ENCODE measurements at regions not wholly inside any gene's neighbourhood (a gene's known extent, or its start where the extent isn't known, plus 50 kb on each side); places are given as distances from the start of the nearest gene placed in this dataset.
A peak's percentile ranks its signal among the peaks of the same experiment; 100 is the strongest.

DNA sequence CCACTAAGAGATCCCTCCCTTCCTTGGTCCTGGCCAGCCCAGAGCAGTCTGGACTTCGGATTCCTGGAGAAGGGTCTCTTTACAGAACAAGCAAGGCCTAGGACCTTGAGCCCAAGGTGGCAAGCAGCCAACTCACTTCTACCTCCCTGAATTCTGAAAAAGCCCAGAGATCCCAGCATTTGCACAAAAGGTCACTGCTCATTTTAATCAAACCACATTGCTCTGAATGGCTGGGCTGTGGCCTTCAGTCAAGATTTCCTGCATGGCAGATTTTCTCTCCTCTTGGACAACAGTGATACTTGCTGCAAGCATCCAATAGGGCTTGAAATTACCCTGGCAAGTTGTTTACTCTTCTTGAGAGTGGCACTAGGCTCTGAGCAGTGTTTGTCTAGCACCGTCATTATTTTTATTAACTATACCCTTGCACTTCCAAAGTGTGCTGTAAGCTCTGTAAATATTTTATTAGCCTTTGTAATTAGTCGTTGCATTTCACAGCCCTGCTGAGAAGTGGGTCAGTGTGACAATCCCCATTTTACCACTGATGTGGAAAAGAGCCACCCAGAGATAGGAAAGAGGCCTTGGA lies 274.7 kb upstream of the CTNNB1 start:
- TF ChIP-seq, protein P1, sequence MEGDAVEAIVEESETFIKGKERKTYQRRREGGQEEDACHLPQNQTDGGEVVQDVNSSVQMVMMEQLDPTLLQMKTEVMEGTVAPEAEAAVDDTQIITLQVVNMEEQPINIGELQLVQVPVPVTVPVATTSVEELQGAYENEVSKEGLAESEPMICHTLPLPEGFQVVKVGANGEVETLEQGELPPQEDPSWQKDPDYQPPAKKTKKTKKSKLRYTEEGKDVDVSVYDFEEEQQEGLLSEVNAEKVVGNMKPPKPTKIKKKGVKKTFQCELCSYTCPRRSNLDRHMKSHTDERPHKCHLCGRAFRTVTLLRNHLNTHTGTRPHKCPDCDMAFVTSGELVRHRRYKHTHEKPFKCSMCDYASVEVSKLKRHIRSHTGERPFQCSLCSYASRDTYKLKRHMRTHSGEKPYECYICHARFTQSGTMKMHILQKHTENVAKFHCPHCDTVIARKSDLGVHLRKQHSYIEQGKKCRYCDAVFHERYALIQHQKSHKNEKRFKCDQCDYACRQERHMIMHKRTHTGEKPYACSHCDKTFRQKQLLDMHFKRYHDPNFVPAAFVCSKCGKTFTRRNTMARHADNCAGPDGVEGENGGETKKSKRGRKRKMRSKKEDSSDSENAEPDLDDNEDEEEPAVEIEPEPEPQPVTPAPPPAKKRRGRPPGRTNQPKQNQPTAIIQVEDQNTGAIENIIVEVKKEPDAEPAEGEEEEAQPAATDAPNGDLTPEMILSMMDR (IDR thresholded peaks at IDR 0.05), result peak in 1 of 6 experiments; percentile 12
- no peak for TF ChIP-seq POLR2A (IDR thresholded peaks at IDR 0.05)

Measured in thyroid gland (tissue), 4 donors.